ENCODE measurements at regions not wholly inside any gene's neighbourhood (a gene's known extent, or its start where the extent isn't known, plus 50 kb on each side); places are given as distances from the start of the nearest gene placed in this dataset.

DNA sequence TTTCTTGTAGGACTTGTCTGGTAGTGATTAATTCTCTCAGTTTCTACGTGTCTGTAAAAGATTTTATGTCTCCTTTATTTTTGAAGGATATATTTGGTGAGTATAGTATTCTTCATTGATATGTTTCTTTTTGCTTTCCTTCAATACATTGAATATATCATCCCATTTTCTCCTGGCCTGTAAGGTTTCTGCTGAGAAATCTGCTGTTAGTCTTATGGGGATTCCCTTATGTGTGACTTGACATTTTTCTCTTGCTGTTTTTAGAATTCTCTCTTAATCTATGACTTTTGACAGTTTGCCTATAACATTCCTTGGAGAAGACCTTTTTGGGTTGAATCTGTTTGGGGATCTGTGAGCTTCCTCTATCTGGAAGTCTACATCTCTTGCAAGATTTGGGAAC lies 281.0 kb upstream of the MEIS1 start:
- TF ChIP-seq POLR2A (IDR thresholded peaks at IDR 0.05) (no peak), CTCF (IDR thresholded peaks at IDR 0.05 in 4 of 5, conservative IDR thresholded peaks at IDR 0.05 in 1 of 5) (no peak)
